GM12878 (cell line): ENCODE measurements at regions not wholly inside any gene's neighbourhood (a gene's known extent, or its start where the extent isn't known, plus 50 kb on each side); places are given as distances from the start of the nearest gene placed in this dataset.

ENCODE experiments used
- ATAC-seq: fragments of 200-7000 bp; cut with Tn5 transposase; 3 replicates; pipeline ENCODE4 v1.9.1; 2020; ENCODE audit warnings: mild to moderate bottlenecking, moderate library complexity
- BruUV-seq: library from RNA; stranded (reverse); fragments of 400-500 nt; replicated peaks from 2 replicates; lab custom pipeline; 2021; lab: Mats Ljungman, UMichigan
- CTCF ChIA-PET: fragments of 300-600 bp; sonication (Branson Sonifier 250); formaldehyde crosslinking; extraction: SDS; loops from one replicate; lab custom pipeline; 2021; ENCODE audit warnings: inconsistent platforms; lab: Yijun Ruan, JAX
- POLR2A ChIA-PET: fragments of 350-600 bp; formaldehyde crosslinking; extraction: SDS; loops from one replicate; lab custom pipeline; 2021; ENCODE audit warnings: inconsistent platforms; lab: Charles Lee
- RAD21 ChIA-PET: fragments of 300-600 bp; sonication (Branson Sonifier 250); formaldehyde crosslinking; loops from one replicate; lab custom pipeline; 2023; ENCODE audit warnings: antibody characterized with exemption; ENCODE audit not compliant: unreplicated experiment; lab: Charles Lee
- SMC1A ChIA-PET: fragments of 300-600 bp; sonication (Branson Sonifier 250); formaldehyde crosslinking; loops from one replicate; lab custom pipeline; 2023; ENCODE audit not compliant: unreplicated experiment, uncharacterized antibody; lab: Charles Lee
- DNase-seq: peaks from one replicate; pipeline ENCODE4 v3.0.0-alpha.2; 2011; ENCODE audit warnings: low read depth, low spot score
- FAIRE-seq: peaks from 3 replicates; lab custom pipeline; 2011; peaks lifted over from hg19 to GRCh38; lab: Jason Lieb, UNC
- H2AFZ ChIP-seq: 2 replicates; pipeline ENCODE4 v1.6.0; 2011; ENCODE audit warnings: low read depth, low read length, control low read depth; ENCODE audit not compliant: control insufficient read depth
- H3K27ac ChIP-seq: 2 replicates; pipeline ENCODE4 v1.5.1; 2011; ENCODE audit warnings: control low read depth; ENCODE audit not compliant: control insufficient read depth, insufficient read depth
- H3K27me3 ChIP-seq, 2 experiments: replicated peaks in 1 of 2; 2 replicates each; pipeline versions ENCODE4 v1.6.0 to v1.6.1; 2011; ENCODE audit warnings: low read length in 1 of 2; ENCODE audit not compliant: control insufficient read depth in 2 of 2, insufficient read depth in 2 of 2
- H3K36me3 ChIP-seq, 2 experiments: 2 replicates each; pipeline ENCODE4 v1.5.1; 2011; ENCODE audit warnings: low read length in 1 of 2; ENCODE audit not compliant: control insufficient read depth in 2 of 2, insufficient read depth in 2 of 2
- H3K4me1 ChIP-seq: 2 replicates; pipeline ENCODE4 v1.6.1; 2011; ENCODE audit warnings: mild to moderate bottlenecking, low read length, moderate library complexity, mixed read lengths; ENCODE audit not compliant: control insufficient read depth, insufficient read depth
- H3K4me2 ChIP-seq: 2 replicates; pipeline ENCODE4 v1.6.0; 2011; ENCODE audit warnings: control low read depth; ENCODE audit not compliant: control insufficient read depth, insufficient read depth
- H3K4me3 ChIP-seq: fragments of 200-600 bp; sonication (generic); 2 replicates; pipeline ENCODE4 v1.5.1; 2016
- H3K79me2 ChIP-seq: 2 replicates; pipeline ENCODE4 v1.6.0; 2011; ENCODE audit warnings: low read length; ENCODE audit not compliant: control insufficient read depth, insufficient read depth
- H3K9ac ChIP-seq: 2 replicates; pipeline ENCODE4 v1.8.0; 2011; ENCODE audit warnings: low read length, control low read depth, mixed read lengths; ENCODE audit not compliant: control insufficient read depth, insufficient read depth
- H3K9me3 ChIP-seq: replicated peaks from 3 replicates; pipeline ENCODE4 v1.5.1; 2011; ENCODE audit warnings: mild to moderate bottlenecking, low read length; ENCODE audit not compliant: control insufficient read depth, insufficient read depth
- H4K20me1 ChIP-seq: 2 replicates; pipeline ENCODE4 v1.6.0; 2011; ENCODE audit not compliant: control insufficient read depth, insufficient read depth
- EGR1 ChIP-seq, 2 experiments: IDR thresholded peaks; 1 replicate in 1 of 2; 2 replicates in 1 of 2; pipeline ENCODE4 v1.6.1; 2011 to 2012; ENCODE audit warnings: low read depth in 2 of 2, low read length in 2 of 2, borderline replicate concordance in 1 of 2, mild to moderate bottlenecking in 1 of 2, moderate library complexity in 1 of 2
- GABPA ChIP-seq: IDR thresholded peaks from 2 replicates; pipeline ENCODE4 v1.6.1; 2014; ENCODE audit warnings: antibody characterized with exemption, low read depth, mild to moderate bottlenecking, inconsistent platforms
- NFIC ChIP-seq: IDR thresholded peaks from 2 replicates; pipeline ENCODE4 v1.6.1; 2012; ENCODE audit warnings: low read depth, mild to moderate bottlenecking, inconsistent platforms, low read length, moderate library complexity
- RFX5 ChIP-seq: IDR thresholded peaks from 2 replicates; pipeline ENCODE4 v1.6.1; 2011; ENCODE audit warnings: low read depth, low read length, improper control_type of control experiment
- WGBS: methylation state at CpG from one replicate; pipeline ENCODE4 v1.1.6; 2016; ENCODE audit warnings: low lambda C conversion rate; ENCODE audit not compliant: insufficient replicate concordance, insufficient coverage; ENCODE audit errors: missing lambda C conversion rate; 5-methylcytosine and 5-hydroxymethylcytosine counted together
- in situ Hi-C: fragments of 300-500 bp; cut with MboI; formaldehyde crosslinking; loops from 9 replicates; pipeline ENCODE4 v1.14.3; 2018; ENCODE audit warnings: mixed read lengths
- intact Hi-C: fragments of 100-400 bp; cut with micrococcal nuclease; formaldehyde crosslinking; loops from one replicate; pipeline ENCODE4 v1.14.2; 2022; ENCODE audit not compliant: unreplicated experiment
- TF ChIP-seq, protein P1 (sequence below): fragments of 450-650 bp; conservative IDR thresholded peaks from 2 replicates; pipeline ENCODE4 v1.6.1; 2017; ENCODE audit warnings: mild to moderate bottlenecking, moderate library complexity

DNA sequence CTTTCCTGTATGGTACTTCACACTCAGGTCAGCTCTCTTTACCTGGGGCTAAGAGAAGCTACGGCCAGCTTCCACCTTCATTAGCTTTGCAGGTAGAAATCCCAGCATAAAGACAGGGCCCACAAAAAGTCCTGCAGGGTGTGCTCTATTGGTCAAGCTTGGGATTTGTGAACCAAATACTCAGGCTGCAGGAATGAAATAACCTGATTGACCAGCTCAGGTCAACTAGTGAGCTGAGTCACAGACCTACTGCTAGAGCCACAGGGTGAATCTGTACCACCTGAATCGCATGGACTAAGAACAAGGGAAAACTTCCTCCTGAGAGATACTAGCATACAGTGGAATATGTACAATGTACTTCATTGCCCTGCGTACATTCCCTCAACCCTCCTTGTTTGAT, 172.2 kb downstream of the HHIP start (continued):
- TF ChIP-seq, protein P1, sequence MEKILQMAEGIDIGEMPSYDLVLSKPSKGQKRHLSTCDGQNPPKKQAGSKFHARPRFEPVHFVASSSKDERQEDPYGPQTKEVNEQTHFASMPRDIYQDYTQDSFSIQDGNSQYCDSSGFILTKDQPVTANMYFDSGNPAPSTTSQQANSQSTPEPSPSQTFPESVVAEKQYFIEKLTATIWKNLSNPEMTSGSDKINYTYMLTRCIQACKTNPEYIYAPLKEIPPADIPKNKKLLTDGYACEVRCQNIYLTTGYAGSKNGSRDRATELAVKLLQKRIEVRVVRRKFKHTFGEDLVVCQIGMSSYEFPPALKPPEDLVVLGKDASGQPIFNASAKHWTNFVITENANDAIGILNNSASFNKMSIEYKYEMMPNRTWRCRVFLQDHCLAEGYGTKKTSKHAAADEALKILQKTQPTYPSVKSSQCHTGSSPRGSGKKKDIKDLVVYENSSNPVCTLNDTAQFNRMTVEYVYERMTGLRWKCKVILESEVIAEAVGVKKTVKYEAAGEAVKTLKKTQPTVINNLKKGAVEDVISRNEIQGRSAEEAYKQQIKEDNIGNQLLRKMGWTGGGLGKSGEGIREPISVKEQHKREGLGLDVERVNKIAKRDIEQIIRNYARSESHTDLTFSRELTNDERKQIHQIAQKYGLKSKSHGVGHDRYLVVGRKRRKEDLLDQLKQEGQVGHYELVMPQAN = no peak
- TF ChIP-seq GABPA (no peak), NFIC (no peak)

DNA sequence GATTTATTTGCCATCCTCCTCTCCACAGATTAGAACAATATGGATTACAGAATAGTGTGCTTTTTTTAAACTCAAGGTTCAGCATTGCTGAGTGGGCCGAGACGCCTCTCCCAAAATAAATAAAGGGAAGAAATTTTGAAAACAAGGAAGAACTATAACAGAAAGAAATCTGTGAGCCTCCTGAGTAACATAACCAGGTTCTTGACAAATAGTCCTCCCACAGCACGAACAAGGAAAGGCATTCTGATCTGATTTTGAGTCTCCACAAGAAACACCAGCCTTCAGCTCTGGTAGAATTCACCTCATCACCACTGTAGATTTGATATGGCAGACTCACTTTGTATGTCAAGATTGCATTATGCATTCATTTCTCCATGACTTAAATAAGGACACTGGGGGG, 173.6 kb downstream of the HHIP start:
- Histone ChIP-seq H3K36me3 (no peaks in the 10 kb centered on the region), H3K9me3 (no peaks in the 10 kb centered on the region), H2AFZ (no peak overlapping the region), H3K4me3 (no peak overlapping the region), H3K4me2 (no peak overlapping the region), H3K27ac (no peak overlapping the region), H3K9ac (no peak overlapping the region), H4K20me1 (no peaks in the 10 kb centered on the region), H3K79me2 (no peaks in the 10 kb centered on the region), H3K27me3 (no peaks in the 10 kb centered on the region), H3K4me1 (no peaks in the 10 kb centered on the region)
- WGBS = 12% methylated on average over 3 of the region's 3 CpGs
- in situ Hi-C loops = no loop called here
- DNase-seq = no peak
- intact Hi-C loops = no loop called here
- FAIRE-seq = no peak
- CTCF ChIA-PET = no interaction called here
- SMC1A ChIA-PET = no interaction called here
- RAD21 ChIA-PET = no interaction called here
- POLR2A ChIA-PET = no interaction called here
- no peak for ATAC-seq
- BruUV-seq = no TSS peak
- no peak for TF ChIP-seq EGR1 (IDR thresholded peaks at IDR 0.05; ENCODE audit: borderline replicate concordance in 1 of 2, low read depth in 2 of 2, low read length in 2 of 2)
- TF ChIP-seq RFX5 = no peak
